Activated CD4-positive, alpha-beta T cell treated with anti-CD3 and anti-CD28 coated beads, Interleukin-2, Interleukin-4, amounts not matched to agents 100 ng/mL and 50 ng/mL, durations not matched to agents 16 hours and 8 hours (primary cell): ENCODE measurements at regions not wholly inside any gene's neighbourhood (a gene's known extent, or its start where the extent isn't known, plus 50 kb on each side); places are given as distances from the start of the nearest gene placed in this dataset.

Experiments used
- DNase-seq: peaks from one replicate; pipeline ENCODE4 v3.0.0-alpha.2; 2020; ENCODE audit warnings: low spot score

DNA sequence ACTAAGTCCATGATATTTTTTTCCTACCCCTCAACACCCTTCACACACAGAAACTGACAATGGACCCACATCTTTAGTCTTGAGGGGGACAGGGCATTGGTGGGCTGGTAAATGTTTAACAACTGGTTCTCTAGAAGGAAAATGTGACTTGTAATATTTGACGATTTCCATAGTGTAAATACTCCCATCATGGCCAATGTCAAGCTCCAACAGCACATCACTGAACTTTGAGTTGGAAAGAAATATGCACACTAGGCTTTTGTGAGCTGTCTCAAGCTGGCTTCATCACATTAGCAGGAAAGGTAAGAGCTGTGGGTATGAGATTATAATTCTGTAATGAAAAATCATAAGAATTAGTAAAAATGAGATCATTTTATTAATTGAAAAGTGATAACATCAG lies 189.9 kb upstream of the PRLR start:
- no peak for DNase-seq

DNA sequence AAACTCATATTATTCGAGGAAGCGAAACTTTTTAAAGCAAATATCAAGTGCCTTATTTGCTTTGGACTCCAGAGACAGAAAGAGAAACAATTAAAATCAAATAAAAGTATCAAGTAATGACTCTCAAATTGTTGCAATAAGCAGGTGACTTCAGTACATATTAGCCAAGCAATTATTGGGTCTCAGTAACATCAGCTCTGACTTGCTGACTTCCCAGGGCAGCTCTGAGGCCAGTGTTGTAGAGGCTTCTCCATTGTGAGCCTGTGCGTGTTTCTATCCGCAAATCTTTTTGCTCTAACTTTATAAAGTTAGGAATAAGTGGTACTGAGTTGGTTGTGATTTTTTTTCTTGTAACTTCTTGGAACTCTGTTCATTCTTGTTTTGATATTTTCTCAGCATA lies 186.8 kb upstream of the PRLR start:
- DNase-seq, result no peak

DNA sequence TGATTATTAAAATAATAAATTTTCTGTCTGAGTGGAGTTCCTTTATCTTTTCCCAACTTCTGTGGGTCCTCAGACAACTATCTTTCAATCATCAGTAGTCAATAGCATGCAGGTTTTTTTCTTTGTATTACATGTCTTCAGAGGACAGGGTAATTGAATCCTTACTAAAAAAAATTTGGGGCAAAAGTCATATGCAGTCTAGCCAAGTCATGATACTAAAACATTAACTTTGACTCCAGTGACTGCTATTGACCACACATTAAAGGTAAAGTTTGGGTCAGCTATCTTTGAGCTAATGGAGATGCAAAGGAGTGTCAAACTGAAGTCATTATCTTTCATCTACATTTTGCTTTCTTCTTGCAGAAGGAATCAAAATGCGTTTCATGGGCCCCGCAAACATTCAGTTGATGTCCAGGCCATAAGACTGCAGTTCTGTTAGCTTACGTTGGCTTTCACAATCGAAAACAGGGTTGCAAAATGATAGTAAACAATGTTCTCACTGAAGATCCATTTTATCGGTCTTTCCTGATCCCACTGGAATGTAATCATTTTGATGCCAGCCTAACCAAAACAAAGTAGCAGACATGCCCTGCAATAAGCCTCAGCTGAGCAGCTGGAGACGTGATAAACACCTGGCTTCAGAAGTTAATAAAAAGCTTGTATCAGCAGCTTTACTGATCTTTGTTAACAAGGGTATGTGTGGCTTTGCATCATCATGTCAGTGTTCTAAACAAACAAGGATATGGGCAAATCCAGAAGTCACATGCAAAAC lies 186.1 kb upstream of the PRLR start:
- DNase-seq, result no peak

DNA sequence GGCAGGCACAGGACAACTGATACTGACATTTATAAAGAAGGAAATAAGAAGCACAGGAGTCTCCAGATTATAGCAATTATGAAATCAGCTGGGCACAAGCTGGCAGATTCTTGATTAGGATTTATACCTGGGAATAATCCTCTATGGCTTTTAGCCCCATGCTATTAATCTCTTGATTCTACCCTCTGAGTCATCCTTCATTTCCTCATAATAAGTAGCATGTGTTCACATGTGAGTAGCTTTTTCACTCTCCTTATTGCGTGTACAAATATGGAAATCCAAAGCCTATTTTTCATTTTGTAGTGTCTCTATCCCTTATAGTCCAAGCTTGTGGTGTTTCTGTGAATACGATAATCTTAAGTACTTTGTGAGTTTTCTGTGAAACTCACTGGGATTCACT lies 185.0 kb upstream of the PRLR start:
- DNase-seq, result no peak

DNA sequence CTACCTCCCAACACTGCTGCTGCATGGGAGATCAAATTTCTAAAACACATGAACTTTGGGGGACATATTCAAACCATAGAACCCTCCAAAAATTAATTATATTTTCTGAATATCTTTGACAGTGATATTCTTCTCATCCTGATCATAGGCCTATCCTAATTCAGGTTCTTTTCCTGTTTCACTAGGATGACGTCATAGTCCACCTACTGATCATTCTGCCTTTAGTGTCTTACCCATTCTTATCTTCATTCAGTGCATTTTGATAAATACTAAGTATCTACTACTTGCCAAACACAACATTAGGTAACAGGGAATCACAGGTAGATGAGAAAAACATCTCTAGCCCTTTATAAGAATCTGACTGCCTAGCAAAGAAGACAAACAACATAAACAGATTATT lies 179.1 kb upstream of the PRLR start:
- no peak for DNase-seq

DNA sequence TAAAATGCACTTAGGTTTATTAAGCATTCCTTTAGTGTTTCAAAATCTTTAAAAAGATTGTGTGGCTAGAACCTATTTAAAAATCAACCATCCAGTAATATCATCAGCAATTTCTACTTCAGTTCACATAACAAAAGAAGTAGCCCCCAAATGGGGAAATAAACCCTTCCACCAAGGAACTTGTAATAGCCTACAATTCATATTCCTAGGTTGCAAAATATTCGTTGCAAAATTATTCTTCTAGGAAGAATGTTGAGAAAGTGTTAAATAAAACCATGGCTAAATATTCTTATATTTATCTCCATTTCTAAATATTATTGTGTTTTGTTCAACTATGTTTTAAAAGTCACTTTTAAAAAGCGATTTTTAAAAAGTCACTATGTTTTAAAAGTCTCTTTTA lies 177.9 kb upstream of the PRLR start:
- no peak for DNase-seq

DNA sequence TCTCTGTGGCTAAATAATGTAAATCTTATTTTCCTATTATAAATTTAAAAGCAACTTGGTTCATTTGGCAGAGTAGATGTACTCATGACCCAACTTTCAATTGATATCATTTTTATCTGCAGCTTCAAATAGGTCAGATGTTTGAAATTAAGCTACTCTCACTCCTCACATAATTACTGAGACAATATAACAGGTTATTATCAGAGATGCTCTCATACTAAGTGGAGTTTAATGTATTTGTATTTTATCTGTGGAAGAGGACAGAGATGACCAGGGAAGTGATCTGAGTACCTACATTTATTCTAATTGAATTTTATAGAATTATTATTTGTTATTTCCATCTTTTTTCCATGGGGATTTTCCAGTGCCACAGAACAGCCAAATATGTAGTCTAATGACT lies 177.4 kb upstream of the PRLR start:
- DNase-seq, result no peak

DNA sequence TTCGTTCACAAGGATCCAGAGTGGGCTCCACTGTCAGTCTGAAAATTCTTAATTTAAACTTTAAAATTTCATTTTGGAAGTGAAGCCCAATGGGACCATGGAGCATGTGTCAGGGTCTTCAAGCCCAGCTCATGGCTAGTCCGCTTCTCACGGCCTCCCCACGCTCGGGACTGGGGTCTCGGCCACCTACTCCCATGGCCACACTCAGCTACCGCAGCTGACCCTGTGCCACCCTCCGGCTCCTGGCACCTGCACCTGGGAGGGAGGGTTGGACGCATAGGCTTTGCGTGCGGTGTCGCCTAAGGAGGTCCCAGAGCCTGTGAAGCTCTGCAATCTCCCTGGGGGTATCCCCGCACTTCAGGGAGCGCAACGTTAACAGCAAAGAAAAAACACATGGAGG lies 175.7 kb upstream of the PRLR start:
- DNase-seq, result no peak

DNA sequence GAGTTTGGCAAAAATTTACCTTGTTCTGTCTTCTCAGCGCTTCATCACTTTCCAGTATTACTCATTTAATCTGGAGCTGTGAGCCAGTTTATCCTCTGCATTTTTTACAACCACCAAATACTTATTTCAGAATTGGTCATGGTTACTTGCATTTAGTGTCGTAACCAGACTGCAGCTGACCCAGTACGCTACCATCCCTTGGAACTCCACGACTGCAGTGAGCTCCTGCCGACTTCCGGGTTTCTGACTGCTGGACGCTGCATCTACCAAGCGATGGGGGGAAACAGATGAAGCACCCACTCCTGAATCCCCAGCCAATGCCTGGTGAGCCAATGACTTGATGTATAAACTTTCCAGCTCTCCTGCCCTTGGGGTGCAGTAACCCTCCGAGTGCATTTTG lies 174.4 kb upstream of the PRLR start:
- no peak for DNase-seq

DNA sequence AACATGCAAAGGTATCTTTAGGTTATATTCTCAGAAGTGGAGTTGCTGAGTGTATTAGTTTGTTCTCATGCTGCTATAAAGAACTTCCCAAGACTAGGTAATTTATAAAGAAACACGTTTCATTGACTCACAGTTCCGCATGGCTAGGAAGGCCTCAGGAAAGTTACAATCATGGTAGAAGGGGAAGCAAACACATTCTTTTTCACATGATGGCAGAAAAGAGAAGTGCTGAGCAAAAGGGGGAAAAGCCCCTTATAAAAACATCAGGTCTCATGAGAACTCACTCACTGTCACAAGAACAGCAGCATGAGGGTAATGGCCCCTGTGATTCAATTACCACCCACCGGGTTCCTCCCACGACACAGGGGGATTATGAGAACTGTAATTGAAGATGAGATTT lies 163.6 kb upstream of the PRLR start:
- no peak for DNase-seq

DNA sequence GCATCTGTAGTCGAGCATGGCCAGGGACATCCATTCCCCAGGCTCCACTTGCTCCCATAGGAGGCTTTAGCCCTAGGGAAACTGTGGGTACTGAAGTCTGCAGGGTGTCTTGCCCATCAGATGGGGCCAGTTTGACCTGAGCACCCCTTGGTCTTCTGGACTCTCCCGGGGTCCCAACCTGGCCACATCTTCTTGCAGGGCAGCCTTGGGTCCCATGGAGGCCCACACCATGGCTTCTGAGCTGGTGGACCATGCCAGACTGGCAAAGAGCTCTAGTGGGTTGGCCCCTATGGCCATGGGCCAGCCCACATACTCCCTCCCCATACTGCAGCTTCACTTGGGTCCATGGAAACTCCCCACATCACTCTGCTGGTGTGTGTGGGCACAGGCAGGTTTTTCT lies 154.4 kb upstream of the PRLR start:
- no peak for DNase-seq

DNA sequence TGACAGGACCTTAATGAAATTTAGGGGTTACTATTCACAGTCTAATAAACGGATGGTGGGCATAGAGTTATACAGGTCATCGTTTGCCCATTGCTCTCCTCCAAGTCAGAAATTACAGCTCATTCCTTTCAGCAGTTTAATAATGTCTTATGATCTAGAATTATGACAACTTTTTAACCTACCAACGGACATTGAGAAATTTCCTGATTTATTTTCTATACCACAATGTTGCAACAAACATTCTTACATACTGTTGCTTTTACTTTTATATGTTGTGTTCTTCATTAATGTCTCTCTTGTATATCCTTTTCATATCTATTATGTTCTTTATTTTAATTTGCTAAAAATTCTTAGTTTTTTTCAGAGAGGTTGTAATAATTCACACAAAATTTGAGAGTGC lies 152.8 kb upstream of the PRLR start:
- no peak for DNase-seq

DNA sequence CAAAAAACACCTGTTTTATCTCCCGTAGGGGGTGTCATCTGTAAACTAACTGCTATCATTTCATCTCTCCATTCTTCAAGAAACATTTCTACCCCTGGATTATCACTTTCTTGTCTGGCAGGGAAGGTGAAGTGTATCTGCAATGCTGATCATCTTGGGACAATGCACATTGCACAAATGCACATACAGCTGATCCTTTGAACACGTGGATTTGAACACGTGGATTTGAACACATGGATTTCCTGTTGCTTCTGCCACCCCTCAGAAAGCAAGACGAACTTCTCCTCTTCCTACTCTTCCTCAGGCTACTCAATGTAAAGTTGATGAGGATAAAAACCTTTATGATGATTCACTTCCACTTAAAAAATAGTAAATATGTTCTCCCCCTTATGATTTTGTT lies 147.4 kb upstream of the PRLR start:
- no peak for DNase-seq

DNA sequence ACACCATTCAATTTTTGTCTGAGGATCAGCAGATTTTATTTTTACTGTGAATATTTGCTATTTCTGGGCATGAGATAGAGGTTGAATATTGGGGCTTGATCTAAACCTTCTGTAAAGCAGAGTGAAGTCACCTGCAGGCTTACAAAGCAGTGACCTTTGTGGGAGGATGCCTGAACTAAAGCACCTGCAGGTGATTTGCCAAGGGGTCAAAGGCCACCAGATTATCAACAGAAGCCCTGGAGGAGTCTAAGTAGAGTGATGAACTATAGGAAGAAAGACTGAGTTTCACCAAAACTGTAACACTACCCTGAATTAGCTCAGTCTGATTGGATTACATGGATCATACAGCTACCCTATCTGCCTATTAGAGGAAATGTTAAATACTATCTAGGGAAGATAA lies 144.3 kb upstream of the PRLR start:
- DNase-seq, result no peak

DNA sequence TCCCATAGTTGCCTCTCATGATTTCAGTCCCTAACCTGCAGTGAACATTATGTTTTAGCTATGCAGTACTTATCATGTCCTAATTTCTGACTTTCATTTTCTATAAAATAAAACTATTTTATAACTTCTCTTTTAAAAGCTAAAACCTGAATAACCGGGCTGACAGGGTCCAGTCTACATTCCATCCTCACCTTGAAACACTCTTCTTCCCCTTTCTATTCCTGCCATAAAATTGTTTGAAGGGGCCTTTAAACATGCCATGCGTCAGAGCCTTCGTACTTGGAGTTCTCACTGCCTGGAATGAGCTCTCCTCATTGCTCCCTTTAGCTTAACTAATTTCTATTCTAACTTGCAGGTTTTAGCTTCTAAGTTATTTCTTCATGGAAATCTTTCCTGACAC lies 143.0 kb upstream of the PRLR start:
- DNase-seq, result no peak

DNA sequence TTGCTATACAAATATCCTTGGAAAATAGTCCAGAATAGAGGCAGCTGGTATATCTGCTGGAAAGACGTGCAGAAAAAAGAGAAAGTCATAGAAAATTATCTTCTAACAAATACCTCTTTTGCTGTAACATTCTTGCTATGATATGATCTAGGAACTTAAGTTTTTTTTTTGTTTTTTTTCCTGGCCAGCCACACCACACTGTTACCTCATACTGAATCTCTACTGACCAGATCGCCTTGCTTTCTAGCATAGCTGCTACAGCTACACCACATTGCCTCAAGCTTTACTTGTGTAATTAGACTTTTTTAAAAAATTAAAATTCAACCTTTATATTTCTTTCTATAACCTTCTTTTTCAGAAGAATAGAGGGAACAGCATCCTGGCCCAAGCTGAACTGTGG lies 142.2 kb upstream of the PRLR start:
- no peak for DNase-seq

DNA sequence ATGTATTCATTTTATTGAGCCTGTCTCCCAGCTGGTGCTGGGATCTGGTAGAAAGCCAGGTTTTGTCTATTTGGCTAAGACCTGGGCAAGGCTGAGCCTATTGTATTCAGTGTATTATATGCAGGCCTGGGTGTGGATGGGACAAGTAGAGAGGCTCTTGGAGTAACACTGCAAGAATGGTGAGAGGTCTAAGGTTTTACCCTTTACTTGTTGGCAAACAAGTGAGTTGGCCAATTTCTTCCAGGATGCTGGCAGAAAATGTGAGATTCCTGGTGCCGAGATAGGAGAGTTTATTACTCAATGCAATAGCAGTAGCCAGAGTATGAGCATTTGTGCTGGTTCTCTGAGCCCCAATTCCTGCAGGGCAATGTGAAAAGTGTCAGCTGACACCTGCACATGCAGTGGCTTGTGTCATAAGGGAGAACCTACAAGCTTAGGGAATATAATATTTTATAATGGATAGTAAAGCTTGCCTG lies 141.7 kb upstream of the PRLR start:
- DNase-seq, result no peak

DNA sequence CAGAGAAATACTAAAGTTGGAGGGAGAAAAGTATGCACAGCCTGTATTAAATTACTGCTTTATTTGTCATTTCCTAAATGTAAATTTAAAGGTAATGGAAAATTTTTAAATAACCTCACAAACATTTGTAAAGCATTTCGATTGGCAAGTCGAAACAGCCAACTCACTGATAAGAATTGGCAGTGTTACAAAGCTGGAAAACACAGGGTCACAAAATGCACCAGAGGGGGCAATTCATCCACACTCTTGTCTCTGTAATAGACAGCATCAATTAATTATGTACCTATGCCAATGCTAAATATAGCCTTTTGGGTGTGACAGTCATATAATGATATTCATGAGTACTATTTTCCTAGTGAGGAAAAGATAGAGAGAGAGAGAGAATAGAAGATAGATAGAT lies 140.6 kb upstream of the PRLR start:
- DNase-seq, result no peak

DNA sequence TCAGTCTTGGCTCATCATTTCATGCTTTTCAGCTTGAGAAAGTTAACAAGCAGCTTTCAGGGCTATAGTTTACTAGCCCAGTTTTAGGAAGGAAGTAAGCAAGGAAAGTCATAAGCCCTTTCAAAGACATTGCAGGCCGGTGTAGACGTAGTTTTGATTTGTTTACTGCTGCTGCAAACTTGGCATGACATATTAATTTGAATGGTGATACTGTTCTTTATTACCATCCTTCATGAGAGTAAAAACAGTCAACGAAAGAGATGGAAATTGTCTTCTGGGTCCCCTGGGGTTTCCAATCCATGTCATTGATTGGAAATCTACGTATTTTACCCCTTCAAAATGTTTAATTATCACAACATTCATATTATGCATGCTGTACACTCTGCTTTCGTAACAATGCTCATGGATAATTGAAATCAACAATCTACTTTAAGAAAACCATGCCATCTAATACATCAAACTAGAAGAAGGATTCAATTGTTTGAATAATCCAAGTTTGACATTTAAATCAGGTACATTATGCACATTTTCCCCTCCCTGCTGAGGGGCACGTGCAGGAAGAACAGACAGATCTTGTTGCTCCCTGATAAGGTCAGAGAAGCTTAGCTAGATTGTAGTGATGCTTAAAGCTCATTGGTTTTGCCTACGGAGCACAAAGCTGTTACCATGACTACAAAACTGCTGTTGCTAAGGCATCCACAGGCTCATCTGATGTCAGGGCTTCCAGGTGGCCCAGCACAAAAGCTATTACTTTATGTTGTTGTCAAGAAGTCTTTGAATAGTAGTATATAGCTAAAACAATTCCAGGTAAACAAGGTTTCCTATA lies 139.9 kb upstream of the PRLR start:
- no peak for DNase-seq

DNA sequence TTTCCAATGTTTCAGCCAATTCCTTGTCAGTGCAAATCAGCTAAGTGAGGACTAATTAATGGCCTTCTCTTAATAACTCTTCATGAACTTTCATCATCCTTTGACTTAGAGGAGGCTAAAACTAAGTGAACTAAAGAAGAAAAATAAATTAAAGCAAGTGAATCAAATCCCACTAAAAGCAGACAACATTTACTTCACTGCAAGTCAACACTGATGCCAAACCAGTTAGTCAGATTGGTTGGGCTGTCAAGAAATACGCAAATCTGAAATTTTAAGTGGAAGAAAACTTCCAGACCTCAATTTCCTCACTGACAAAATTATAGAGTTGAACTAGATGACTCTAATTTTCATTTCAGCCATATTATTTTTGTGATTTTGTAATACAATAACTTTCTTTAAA lies 137.2 kb upstream of the PRLR start:
- no peak for DNase-seq

DNA sequence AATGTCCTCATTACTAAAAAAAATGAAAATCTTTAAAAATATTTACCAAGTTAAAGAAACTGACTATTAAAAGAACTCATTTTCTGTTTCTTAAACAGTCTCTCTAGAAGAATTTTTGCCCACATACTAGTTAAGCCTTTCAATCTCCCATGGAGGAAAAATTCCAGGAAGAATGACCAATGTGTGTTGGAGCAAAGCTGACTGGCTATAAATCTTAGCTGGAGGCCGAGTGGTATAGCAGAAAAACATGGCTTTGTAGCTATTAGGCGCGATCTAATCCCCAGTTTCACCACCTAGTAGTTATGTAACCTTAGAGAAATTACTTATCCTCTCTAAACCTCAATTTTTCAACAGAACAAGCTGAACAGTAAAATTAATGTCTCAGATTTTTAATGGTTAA lies 135.5 kb upstream of the PRLR start:
- DNase-seq, result no peak

DNA sequence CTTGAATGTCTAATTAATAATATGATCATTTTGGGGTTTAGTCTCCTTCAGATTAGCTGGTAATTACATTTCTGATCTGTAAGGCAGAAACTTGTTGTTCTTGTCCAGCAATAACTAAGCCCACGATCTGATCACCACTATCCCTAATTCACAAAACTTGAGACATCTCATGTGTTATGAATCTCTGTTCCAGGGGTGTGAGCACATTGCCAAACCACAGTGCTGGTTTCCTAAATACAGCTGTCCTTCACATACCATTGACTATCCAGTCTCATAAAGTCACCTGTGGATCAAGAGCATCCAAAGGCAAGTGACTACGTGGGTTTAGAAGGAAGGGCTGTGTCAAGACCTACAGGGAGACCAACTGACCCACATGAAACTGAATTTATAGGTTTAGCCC lies 134.1 kb upstream of the PRLR start:
- no peak for DNase-seq

DNA sequence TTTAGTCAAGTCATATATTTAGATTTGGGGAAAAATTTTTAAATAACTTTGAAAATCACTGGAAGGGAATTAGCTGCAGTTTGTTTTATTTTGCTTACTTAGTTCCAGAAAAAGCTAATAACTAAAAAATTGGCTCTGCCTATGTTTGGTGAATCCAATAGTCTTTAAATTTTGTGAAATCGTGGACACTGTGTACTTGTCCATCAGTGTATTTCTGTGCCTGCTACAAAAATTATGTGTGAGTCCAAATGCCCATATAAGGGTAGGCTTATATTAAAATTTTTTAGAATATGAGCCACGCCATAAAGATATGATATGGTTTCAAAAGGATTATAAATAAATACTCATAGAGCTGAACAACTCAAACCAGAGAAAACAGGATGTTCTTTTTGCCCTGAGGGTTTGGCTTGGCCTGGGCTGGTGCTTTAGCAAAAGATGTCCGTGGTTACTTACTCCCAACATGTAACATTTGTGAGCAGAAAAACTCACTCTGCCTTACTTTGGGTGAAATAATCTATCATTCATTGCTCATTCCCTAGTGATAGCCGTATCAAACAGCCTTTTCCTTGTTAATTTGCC lies 133.2 kb upstream of the PRLR start:
- DNase-seq, result no peak
